Effector memory CD4-positive, alpha-beta T cell (primary cell): ENCODE measurements at regions not wholly inside any gene's neighbourhood (a gene's known extent, or its start where the extent isn't known, plus 50 kb on each side); places are given as distances from the start of the nearest gene placed in this dataset.
"Not testable (repeated sequence)": the region's sequence is repeated elsewhere in the genome, so short reads cannot be mapped to it uniquely, and the experiment has no call there.

Source experiments
- DNase-seq, 3 donors: peaks; one replicate each; pipeline ENCODE4 v3.0.0-alpha.2; 2020
- H3K27ac ChIP-seq: 2 replicates; pipeline ENCODE4 v1.7.0; 2013; ENCODE audit warnings: mild to moderate bottlenecking, low read length, moderate library complexity; ENCODE audit not compliant: insufficient read depth, poor library complexity, severe bottlenecking
- H3K27me3 ChIP-seq: replicated peaks from 2 replicates; pipeline ENCODE4 v1.7.0; 2013; ENCODE audit warnings: mild to moderate bottlenecking, low read length; ENCODE audit not compliant: insufficient read depth, control insufficient read depth, poor library complexity, severe bottlenecking
- H3K36me3 ChIP-seq: 2 replicates; pipeline ENCODE4 v1.7.0; 2013; ENCODE audit warnings: mild to moderate bottlenecking, low read length, moderate library complexity; ENCODE audit not compliant: control insufficient read depth, insufficient read depth
- H3K4me1 ChIP-seq: 2 replicates; pipeline ENCODE4 v1.7.0; 2013; ENCODE audit warnings: low read length, mild to moderate bottlenecking; ENCODE audit not compliant: control insufficient read depth, insufficient read depth, poor library complexity, severe bottlenecking
- H3K4me3 ChIP-seq: 2 replicates; pipeline ENCODE4 v1.7.0; 2013; ENCODE audit warnings: low read length, low read depth, mild to moderate bottlenecking; ENCODE audit not compliant: insufficient read depth, poor library complexity, severe bottlenecking
- H3K9me3 ChIP-seq: 2 replicates; pipeline ENCODE4 v1.7.0; 2013; ENCODE audit warnings: mild to moderate bottlenecking, low read length, moderate library complexity; ENCODE audit not compliant: control insufficient read depth

- DNase-seq, H3K4me1 ChIP-seq, H3K27me3 ChIP-seq, H3K27ac ChIP-seq, H3K36me3 ChIP-seq, H3K9me3 ChIP-seq, H3K4me3 ChIP-seq: not testable (repeated sequence)
Measured at GRCh38 chr9:62857280-62857679, 1667.4 kb downstream of the SPATA31A7 start.

GRCh38 chr9:62858240-62858639 lies 1668.4 kb downstream of the SPATA31A7 start:
- not testable (repeated sequence) for DNase-seq, H3K27me3 ChIP-seq, H3K9me3 ChIP-seq

GRCh38 chr9:62860939-62861860 lies 1671.4 kb downstream of the SPATA31A7 start:
- H3K27me3 ChIP-seq, H3K4me1 ChIP-seq, H3K9me3 ChIP-seq, H3K4me3 ChIP-seq, H3K27ac ChIP-seq, DNase-seq, H3K36me3 ChIP-seq: not testable (repeated sequence)

More at GRCh38 chr9:62858240-62858639, 1668.4 kb downstream of the SPATA31A7 start:
- H3K4me1 ChIP-seq, H3K27ac ChIP-seq, H3K36me3 ChIP-seq, H3K4me3 ChIP-seq: not testable (repeated sequence)

GRCh38 chr9:62862180-62862579 lies 1672.3 kb downstream of the SPATA31A7 start:
- H3K9me3 ChIP-seq, H3K36me3 ChIP-seq, DNase-seq, H3K4me3 ChIP-seq, H3K27ac ChIP-seq, H3K4me1 ChIP-seq, H3K27me3 ChIP-seq: not testable (repeated sequence)

GRCh38 chr9:62863319-62863718 lies 1673.5 kb downstream of the SPATA31A7 start:
- H3K9me3 ChIP-seq, DNase-seq, H3K36me3 ChIP-seq, H3K4me3 ChIP-seq, H3K27ac ChIP-seq, H3K27me3 ChIP-seq, H3K4me1 ChIP-seq: not testable (repeated sequence)

GRCh38 chr9:62863867-62864266 lies 1674.0 kb downstream of the SPATA31A7 start:
- H3K27ac ChIP-seq, H3K9me3 ChIP-seq, H3K36me3 ChIP-seq: not testable (repeated sequence)

GRCh38 chr9:62864481-62865469 lies 1674.9 kb downstream of the SPATA31A7 start:
- H3K27ac ChIP-seq, DNase-seq, H3K27me3 ChIP-seq, H3K9me3 ChIP-seq, H3K4me3 ChIP-seq, H3K4me1 ChIP-seq, H3K36me3 ChIP-seq: not testable (repeated sequence)

More at GRCh38 chr9:62863867-62864266, 1674.0 kb downstream of the SPATA31A7 start:
- DNase-seq, H3K4me1 ChIP-seq, H3K27me3 ChIP-seq, H3K4me3 ChIP-seq: not testable (repeated sequence)

GRCh38 chr9:62869061-62869460 lies 1679.2 kb downstream of the SPATA31A7 start:
- not testable (repeated sequence) for H3K27ac ChIP-seq, H3K4me1 ChIP-seq, H3K4me3 ChIP-seq, H3K27me3 ChIP-seq, H3K36me3 ChIP-seq, DNase-seq, H3K9me3 ChIP-seq

GRCh38 chr9:62871765-62872164 lies 1681.9 kb downstream of the SPATA31A7 start:
- H3K36me3 ChIP-seq, H3K27me3 ChIP-seq, DNase-seq, H3K9me3 ChIP-seq, H3K4me1 ChIP-seq, H3K4me3 ChIP-seq, H3K27ac ChIP-seq: not testable (repeated sequence)

- not testable (repeated sequence) for DNase-seq, H3K27ac ChIP-seq, H3K36me3 ChIP-seq, H3K4me1 ChIP-seq, H3K27me3 ChIP-seq, H3K9me3 ChIP-seq, H3K4me3 ChIP-seq
Measured at GRCh38 chr9:62874213-62874612, 1684.4 kb downstream of the SPATA31A7 start.
